ENCODE measurements at regions not wholly inside any gene's neighbourhood (a gene's known extent, or its start where the extent isn't known, plus 50 kb on each side); places are given as distances from the start of the nearest gene placed in this dataset.

- no peaks in the 10 kb centered on the region for H3K36me3 ChIP-seq
- no peak for TF ChIP-seq POLR2A (IDR thresholded peaks at IDR 0.05)
- no peak for TF ChIP-seq CTCF (IDR thresholded peaks at IDR 0.05)
- no peaks in the 10 kb centered on the region for H3K27me3 ChIP-seq
- no peak overlapping the region for H3K4me3 ChIP-seq
- no peak for DNase-seq
- intact Hi-C loops (cut with DNase I): no loop called here
- H3K27ac ChIP-seq: no peak overlapping the region
- WGBS, 2 donors: 93% methylated on average over 4 of the region's 4 CpGs
- no peaks in the 10 kb centered on the region for H3K9me3 ChIP-seq
- H3K4me1 ChIP-seq: no peaks in the 10 kb centered on the region
These were observed 97.3 kb upstream of the ST6GAL2 start for GRCh38 chr2:106983305-106983704.

GRCh38 chr2:106988361-106988760 lies 102.4 kb upstream of the ST6GAL2 start:
- Histone ChIP-seq H3K27ac (no peak overlapping the region), H3K4me3 (no peak overlapping the region), H3K9me3 (no peaks in the 10 kb centered on the region), H3K4me1 (no peaks in the 10 kb centered on the region), H3K36me3 (no peaks in the 10 kb centered on the region), H3K27me3 (no peaks in the 10 kb centered on the region)
- DNase-seq: no peak
- no peak for TF ChIP-seq CTCF (IDR thresholded peaks at IDR 0.05)
- no peak for TF ChIP-seq POLR2A (IDR thresholded peaks at IDR 0.05)
- WGBS, 2 donors: 69 to 91% methylated on average over 1 of the region's 1 CpG
- intact Hi-C loops (cut with DNase I): no loop called here

GRCh38 chr2:106990297-106990696 lies 104.3 kb upstream of the ST6GAL2 start:
- no peak overlapping the region for H3K27ac ChIP-seq
- intact Hi-C loops (cut with DNase I): no loop called here
- no peaks in the 10 kb centered on the region for H3K27me3 ChIP-seq
- H3K36me3 ChIP-seq: no peaks in the 10 kb centered on the region
- TF ChIP-seq POLR2A (IDR thresholded peaks at IDR 0.05) (no peak), CTCF (IDR thresholded peaks at IDR 0.05) (no peak)
- WGBS, 2 donors: 62 to 80% methylated on average over 3 of the region's 3 CpGs
- no peak for DNase-seq
- no peaks in the 10 kb centered on the region for H3K9me3 ChIP-seq
- no peak overlapping the region for H3K4me3 ChIP-seq
- H3K4me1 ChIP-seq: no peaks in the 10 kb centered on the region

GRCh38 chr2:106991866-106992265 lies 105.9 kb upstream of the ST6GAL2 start:
- Histone ChIP-seq H3K36me3 (no peaks in the 10 kb centered on the region), H3K9me3 (no peaks in the 10 kb centered on the region), H3K27me3 (no peaks in the 10 kb centered on the region), H3K4me3 (no peak overlapping the region), H3K27ac (no peak overlapping the region), H3K4me1 (peaks cover 0 to 5% (median 0%) of the 10 kb centered on the region in 3 donors)
- DNase-seq: no peak
- intact Hi-C loops (cut with DNase I): no loop called here
- no peak for TF ChIP-seq POLR2A (IDR thresholded peaks at IDR 0.05)
- no peak for TF ChIP-seq CTCF (IDR thresholded peaks at IDR 0.05)
- WGBS, 2 donors: 80% methylated on average over 2 of the region's 2 CpGs

GRCh38 chr2:106995556-106995955 lies 109.6 kb upstream of the ST6GAL2 start:
- no peak overlapping the region for H3K4me3 ChIP-seq
- no peaks in the 10 kb centered on the region for H3K36me3 ChIP-seq
- 27 to 31% methylated on average over 6 to 7 of the region's 7 CpGs for WGBS, 2 donors
- peaks cover 0 to 5% (median 0%) of the 10 kb centered on the region in 3 donors for H3K4me1 ChIP-seq
- DNase-seq: no peak
- no peak for TF ChIP-seq CTCF (IDR thresholded peaks at IDR 0.05)
- no peak for TF ChIP-seq POLR2A (IDR thresholded peaks at IDR 0.05)
- no peak overlapping the region for H3K27ac ChIP-seq
- intact Hi-C loops (cut with DNase I): no loop called here
- no peaks in the 10 kb centered on the region for H3K27me3 ChIP-seq
- no peaks in the 10 kb centered on the region for H3K9me3 ChIP-seq

All from esophagus squamous epithelium (tissue), 5 donors.